ENCODE measurements at regions not wholly inside any gene's neighbourhood (a gene's known extent, or its start where the extent isn't known, plus 50 kb on each side); places are given as distances from the start of the nearest gene placed in this dataset.
"Not testable (repeated sequence)": the region's sequence is repeated elsewhere in the genome, so short reads cannot be mapped to it uniquely, and the experiment has no call there.

DNA sequence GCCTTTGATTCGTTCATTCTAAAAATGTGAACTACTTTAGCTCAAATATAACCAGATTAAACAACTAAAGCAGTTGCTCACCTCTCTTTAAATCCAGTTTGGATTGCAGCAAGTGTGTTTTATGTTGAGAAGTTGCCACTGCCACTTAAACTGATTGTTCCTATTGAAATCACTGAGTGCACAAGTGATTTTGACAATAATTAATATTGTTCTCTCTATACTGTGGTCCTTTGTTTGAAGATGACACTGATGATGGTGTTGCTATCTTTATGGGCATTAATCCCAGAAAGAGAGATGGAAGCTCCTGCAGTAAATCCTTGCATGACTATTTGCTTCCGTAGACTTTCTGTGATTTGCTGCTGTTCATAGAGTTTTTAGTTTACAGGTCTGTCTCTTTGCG lies 251.4 kb upstream of the ZEB2 start:
- no peak for DNase-seq

DNA sequence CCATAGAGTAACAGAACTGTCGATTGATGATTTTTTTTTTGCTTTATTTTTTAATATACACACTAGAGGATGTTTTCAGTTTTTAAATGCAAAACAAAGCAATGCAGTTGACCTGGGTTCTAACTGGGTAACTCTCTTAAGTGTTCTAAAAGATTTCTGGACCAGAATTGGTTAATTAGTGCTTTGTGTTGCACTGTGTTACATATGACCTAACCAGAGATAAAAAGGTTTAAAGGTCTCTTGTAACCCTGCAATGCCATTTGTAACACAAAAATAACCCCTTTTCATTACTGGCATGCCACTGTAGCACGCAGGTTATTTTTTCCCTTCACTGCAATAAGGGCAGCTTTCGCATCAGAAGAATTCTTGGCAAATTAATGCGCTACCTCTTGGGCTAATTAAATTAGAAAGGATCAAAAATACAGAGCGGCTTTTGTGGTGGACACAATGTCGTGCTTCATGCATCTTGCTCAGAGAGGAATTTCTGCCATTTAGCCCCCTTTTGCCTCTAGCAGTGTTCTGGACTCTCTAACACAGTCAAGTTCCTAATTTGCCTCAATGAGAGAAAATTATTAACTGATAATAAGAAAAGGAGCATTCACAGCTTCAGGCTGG lies 250.8 kb upstream of the ZEB2 start:
- no peak for DNase-seq

DNA sequence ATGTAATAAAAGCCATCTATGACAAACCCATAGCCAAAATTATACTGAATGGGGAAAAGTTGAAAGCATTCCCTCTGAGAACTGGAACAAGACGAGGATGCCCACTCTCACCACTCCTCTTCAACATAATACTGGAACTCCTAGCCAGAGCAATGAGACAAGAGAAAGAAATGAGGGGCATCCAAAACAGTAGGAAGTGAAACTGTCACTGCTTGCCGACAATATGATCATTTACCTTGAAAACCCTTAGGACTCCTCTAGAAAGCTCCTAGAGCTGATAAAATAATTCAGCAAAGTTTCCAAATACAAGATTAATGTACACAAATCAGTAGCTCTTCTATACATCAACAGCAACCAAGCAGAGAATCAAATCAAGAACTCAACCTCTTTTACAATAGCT lies 241.0 kb upstream of the ZEB2 start:
- not testable (repeated sequence) for DNase-seq

DNA sequence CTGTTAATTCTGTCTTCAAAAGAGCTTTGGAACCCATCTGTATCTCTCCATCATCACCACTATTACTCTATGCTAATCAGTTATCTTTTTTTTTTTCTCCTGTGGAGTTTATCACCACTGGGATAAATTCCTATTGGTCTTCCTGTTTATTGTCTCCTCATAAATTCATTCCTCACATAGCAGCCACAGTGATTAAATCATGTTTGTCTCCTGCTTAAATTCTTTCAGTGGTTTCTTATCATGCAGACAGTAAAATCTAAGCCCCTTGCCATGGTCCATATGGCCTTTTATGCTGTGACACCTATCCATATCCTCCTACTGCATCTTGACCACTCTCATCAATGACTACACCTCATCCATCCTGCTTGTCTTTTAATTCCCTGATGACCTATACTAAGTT lies 239.8 kb upstream of the ZEB2 start:
- no peak for DNase-seq

DNA sequence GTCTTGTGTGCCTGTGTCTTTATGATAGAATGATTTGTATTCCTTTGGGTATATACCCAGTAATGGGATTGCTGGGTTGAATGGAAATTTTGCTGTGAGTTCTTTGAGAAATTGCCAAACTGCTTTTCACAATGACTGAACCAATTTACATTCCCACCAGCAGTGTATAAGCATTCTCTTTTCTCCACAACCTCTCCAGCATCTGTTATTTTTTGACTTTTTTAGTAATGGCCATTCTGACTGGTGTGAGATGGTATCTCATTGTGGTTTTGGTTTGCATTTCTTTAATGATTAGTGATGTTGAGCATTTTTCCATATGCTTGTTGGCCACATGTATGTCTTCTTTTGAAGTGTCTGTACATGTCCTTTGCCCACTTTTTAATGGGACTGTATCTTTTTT lies 238.3 kb upstream of the ZEB2 start:
- DNase-seq = not testable (repeated sequence)

DNA sequence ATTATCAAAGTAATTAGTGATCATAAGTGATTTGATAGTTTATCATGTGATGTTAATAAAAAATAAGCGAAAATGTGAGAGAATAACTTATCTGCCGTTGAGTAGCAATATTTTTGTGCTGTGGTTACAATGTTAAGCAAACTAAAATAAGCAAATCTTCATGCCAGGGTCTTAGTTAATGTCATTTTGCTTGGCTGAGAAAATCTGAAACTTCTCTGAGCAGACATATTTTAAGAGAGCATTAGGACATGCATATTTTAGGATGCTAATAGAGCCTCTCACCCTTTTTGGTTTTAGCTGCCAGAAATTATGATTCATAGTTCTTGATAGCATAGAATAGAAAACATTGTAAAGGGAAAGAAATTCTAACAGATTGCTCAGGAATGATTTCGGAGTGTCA lies 233.5 kb upstream of the ZEB2 start:
- DNase-seq = no peak

DNA sequence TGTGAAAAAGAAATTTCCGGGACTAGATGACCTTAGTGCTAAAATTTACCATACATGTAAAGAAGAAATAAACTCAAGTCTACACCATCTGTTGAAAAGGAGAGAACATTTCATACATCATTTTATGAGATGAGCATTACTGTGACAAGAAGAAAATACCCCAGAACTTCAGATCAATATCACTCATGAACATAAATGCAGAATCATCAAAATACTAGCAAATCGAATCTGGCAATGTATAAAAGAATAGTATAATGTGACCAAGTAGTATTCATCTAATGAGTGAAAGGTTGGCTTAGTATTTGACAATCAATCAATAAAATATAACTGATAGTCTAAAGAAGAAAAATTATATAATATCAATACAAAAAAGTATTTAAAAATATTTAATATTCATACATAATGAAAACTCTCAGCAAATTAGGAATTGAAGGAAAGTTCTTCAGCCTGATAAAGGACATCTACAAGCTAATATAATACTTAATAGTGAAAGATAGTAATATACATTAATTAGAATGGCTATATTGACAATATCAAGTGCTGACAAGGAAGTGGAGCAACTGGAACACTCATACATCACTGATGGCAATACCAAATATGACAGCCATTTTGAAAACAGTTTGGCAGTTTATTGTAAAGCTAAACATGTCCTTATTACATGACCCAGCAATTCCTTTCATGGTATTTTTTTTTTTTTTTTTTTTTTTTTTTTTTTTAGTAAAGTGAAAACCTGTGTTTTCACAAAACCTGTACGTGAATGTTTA lies 231.4 kb upstream of the ZEB2 start:
- no peak for DNase-seq

DNA sequence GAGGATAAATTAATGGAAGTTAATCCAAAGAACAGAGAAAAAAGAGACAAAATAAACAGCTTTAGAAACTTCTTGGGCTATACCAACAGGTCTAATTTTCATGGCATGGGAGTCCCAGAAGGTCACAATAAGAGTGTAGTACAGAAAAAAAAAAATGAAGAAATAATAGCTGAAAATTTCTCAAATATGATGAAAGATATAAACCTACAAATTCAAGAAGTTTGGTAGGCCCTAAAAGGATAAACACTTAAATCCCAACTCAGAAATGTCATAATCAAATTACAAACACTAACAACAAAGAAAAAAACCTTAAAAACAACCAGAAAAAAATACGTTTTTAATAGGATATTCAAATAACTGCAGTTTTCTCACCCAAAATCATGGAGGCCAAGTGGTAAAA lies 229.3 kb upstream of the ZEB2 start:
- DNase-seq = no peak

DNA sequence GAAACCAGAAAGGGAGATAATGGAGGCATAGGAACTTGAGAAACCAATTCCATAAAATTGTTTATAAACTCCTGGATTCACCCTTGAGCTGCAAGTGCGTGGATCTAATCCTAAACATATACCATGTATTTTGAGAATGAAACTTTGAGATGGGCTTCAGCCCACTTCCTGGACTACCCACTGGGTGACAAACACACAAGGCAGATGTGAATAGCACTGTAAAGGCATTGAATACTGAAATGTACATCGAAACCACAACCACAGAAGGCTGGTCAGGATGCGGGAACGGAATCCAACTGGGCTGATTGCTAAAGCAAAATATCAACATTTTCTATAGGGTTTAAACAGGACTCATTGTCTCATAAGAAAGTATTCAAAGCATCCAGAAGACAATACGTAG lies 228.5 kb upstream of the ZEB2 start:
- DNase-seq = no peak

DNA sequence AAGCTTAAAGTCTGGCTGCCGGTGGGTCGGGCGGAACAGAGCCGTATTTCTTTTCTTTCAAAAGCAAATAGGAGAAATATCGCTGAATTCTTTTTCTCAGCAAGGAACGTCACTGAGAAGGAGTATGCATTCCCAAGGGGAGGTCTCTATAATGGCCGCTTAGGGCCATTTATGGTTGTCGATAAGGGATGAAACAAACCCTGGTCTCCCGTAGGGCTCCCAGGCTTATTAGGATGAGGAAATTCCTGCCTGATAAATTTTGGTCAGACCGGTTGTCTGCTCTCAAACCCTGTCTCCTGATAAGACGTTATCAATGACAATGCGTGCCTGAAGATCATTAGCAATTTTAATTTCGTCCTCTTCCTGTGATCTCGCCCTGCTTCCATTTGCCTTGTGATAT lies 227.7 kb upstream of the ZEB2 start:
- DNase-seq = no peak

DNA sequence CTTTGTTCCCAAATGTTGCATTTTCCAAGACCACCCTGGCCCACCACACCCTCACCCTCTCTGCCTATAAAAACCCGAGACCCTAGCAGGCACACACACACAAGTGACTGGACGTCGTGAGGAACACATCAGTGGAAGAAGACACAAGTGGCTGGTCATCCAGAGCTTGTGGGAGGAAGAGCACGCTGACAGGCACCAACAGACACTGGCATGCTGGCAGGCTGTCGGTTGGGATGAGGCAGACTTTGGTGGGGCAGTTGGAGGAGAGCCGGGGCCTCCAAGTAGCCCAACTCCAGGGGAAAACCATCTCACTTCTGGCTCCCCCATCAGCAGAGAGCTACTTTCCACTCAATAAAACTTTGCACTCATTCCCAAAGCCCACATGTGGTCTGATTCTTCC lies 225.5 kb upstream of the ZEB2 start:
- DNase-seq = no peak

DNA sequence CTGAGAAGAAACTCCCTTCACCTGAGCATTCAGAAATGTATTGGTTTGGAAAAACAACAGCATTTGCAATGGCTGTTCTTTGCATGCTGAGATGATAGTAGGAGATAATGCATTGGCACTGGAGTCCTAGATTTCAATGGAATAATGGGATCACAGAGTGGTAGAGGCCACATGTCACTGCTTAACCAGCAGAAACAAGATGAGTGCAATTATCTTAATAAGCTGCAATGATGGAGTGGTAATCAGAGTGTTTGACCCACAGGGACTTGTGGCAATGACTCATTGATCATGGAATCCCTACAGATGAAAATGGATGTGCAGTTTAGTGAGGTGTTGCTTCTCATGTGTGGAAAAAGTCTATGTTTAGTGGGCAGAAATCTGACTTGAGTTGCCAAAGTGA lies 218.8 kb upstream of the ZEB2 start:
- no peak for DNase-seq

DNA sequence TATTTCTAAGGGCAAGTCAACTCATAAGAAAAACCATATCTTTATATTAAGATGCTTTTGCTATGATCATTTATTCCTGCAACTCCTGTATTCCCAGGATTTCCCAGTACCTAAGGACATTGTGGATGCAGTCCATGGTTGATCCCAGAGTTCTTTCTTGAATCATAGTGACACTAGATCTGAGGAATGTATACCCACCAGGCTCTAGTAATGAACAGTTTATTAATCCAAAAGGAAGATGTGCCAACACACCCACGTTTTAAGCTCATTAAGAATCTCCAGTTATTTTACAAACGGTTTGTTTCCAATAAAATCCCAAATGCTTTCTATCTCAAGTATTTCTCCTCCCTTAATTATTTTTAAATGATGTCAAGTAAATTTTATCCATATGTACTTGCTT lies 210.8 kb upstream of the ZEB2 start:
- no peak for DNase-seq

DNA sequence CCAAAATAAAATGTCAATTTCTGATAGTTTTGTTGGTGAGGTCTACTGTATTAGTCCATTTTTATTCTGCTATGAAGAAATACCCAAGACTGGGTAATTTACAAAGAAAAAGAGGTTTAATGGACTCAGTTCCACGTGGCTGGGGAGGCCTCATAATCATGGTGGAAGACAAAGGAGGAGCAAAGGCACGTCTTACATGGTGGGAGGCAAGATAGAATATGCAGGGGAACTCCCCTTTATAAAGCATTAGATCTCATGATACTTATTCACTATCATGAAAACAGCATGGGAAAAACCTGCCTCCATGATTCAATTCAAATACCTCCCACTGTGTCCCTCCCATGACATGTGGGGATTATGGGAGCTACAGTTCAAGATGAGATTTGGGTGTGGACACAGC lies 204.5 kb upstream of the ZEB2 start:
- DNase-seq = not testable (repeated sequence)

DNA sequence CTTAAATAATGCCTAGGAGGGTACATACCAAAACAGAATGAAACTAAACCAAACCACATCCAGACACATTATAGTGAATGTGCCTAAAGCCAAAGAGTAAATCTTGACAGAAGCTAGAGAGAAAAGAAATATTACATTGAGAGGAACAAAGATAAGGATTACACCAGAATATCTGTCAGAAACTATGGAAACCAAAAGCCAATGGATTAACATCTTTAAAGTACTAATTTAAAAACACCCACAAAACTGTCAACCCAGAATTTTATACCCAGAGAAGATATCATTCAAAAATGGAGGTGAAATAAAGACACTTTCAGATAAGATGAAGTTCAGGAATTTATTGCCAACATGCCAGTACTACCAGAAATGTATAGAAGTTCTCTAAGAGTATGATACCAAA lies 198.5 kb upstream of the ZEB2 start:
- DNase-seq = no peak

DNA sequence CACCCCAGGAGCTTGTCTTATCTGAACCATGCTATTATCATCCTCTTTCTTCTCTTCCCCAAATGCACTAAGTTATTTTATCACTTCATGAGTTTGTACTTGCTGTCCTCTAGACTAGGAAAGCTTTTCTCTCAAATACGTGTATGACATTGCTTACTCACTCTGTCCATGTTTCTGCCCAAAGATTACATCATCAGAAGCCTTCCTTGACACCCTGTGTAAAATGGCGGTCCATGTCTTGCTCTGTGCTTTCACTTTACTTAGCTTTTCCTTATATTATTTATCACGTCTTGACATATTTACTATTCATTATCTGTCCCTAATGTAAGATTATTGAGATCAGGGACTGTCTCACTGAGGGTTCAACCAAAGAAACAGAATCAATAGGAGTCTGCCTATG lies 196.1 kb upstream of the ZEB2 start:
- no peak for DNase-seq

DNA sequence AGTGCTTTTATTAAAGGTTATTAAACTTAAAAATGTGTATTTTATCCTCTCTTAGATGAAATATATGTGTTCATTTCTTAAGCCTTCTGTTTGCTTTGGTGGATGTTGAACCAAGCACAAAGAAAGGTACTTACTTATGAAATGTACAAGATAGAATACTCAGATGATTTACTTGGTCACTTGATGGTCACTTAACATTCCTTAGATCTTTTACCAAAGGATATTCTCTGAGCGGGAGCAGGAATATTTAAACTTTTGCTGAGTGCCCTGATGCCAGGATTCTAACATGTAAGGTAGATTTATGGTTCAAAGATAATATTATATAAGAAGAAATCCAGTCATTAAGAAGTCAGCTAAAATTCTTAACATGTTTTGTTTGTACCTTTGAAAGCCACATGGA lies 193.5 kb upstream of the ZEB2 start:
- DNase-seq = no peak

DNA sequence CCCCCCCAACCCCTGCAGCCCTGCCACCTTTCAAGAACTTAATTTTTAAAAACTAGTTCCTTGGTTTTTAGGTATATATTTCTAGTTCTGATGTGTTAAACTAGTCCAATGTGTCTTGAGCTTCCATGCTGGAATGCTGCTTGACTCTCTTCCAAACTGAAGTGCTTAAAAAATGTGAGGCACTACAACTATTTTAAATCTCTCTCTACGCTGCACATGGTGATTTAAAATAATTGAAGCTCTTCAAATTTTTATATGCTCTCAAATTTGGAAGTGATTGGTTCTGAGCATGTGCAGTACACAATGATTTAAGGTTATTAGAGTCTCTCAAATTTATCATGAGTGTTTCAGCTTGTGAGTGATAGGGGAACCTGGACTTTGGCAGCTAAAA lies 192.6 kb upstream of the ZEB2 start:
- DNase-seq = no peak

DNA sequence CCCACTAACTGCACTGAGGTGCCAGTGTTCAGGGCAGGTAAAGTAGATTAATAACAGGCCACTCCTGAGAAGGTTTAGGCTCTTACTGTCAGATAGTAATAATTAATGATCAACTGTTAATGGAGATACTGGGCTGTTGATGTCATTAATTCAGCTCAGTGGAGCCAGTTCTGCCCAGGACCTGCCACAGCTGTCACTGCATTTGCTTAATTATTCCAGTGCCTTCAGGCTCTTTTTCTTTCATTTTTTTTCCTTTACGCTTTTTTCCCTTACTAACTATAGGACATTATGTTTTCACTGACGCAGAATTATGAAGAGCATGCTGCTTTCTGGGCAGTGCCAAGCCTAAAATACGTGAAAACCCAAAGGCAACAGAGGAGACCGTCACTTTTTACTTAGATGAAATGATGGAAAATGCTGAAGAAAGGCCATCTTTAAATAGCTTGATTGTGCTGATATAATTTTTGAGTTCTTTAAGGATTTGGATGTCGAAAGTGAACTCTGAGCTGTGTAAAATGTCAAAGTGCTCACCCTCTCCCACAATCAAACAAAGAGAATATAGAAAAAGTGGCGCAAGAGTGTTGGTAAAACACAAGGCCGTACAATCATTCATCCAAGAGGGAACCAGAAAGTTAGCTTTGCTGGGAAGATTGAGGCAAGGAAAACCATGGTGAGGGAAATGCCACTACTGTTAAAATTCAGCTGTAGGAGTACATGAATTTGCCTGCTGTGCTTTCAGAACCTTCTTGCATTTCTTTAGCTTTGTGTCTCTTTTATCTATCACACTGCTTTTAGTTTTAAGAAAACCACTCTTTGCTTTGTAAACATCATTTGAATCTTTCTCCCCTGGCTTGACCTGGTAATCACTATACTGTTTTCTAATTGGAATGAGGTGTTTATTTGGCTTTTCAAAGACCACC lies 192.0 kb upstream of the ZEB2 start:
- no peak for DNase-seq

DNA sequence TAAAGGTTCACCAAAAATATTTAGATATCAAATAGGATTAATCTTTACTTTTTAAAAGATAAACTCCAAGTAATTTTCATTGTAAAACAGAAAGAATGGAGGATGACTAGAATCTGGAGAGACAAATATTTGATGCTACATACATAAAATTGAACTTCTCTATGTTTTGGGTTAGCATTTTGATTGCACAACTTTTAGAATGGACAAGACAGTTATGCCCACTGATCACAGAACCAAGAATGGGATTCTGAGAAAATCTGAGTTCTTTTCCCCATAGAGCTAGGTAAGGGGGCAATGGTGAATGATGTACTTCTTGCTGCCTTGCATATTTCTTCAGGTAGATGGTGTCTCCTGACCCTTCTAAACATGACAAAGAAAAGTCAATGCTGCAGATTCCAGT lies 191.2 kb upstream of the ZEB2 start:
- DNase-seq = no peak

DNA sequence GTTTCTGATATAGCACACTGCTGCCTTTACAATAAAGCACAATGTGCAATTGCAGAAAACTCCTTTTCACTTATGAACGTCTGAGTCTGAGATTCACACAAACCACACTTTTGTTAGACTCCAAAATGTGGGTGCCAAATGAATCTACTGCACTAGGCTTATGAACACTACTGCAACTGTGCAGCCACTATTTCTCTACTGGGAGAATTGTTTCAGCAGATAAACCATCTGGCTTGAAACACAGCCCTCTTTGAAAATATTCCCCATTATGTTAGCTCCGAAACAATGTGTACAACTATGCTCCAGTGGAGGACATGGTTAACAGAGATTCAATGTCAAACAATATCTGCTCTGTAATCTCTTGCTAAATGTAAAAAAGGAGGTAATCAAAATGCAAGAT lies 188.7 kb upstream of the ZEB2 start:
- no peak for DNase-seq

DNA sequence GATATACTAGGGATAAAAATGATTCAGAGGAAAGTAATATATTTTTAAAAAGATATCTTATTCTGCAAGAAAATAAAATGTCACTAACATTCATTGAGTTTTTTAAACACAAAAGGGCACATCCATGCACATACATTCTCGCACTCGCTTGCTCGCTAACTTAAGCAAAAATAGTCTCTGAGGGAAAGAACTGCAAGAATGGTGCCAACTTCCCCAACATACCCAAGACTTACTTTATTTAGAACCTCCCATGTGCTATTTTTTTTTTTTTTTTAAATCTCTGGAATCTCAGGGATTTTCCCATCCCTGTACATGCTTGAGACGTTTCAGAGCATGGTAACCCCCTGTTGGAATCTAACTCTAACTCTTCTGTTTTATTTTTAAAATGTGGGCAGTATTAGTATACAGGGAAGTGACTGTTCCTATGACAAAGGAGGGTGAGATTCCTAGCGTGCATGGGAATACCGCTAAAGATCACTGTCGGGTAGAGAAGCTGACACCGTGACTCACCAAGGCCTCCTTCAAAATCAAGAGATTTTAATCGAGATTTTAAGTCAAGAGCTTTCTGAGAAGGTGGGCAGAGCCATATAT lies 187.9 kb upstream of the ZEB2 start:
- DNase-seq = no peak

DNA sequence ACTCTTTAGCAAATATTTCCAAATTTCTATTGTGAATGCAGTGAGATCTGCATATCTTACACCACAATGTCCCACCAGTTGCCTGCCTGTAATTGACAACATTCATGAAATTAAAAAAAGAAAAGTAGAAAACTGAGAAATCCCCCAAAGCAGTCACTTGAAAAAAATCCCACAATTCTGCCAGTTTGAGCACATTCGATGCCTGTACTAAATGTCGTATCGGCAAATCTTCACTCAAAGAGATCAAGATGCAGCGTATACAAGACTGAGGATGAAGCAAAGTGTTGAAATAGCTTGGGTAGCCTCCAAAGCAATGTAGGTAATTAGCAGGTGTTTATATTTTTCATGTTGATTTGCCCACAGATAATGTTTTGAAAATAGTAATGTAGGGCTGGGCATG lies 186.7 kb upstream of the ZEB2 start:
- DNase-seq = no peak
